GM12878 (cell line): ENCODE measurements at regions not wholly inside any gene's neighbourhood (a gene's known extent, or its start where the extent isn't known, plus 50 kb on each side); places are given as distances from the start of the nearest gene placed in this dataset.

Source experiments
- ATAC-seq: fragments of 200-7000 bp; cut with Tn5 transposase; 3 replicates; pipeline ENCODE4 v1.9.1; 2020; ENCODE audit warnings: mild to moderate bottlenecking, moderate library complexity
- BruUV-seq: library from RNA; stranded (reverse); fragments of 400-500 nt; replicated peaks from 2 replicates; lab custom pipeline; 2021; lab: Mats Ljungman, UMichigan
- CTCF ChIA-PET: fragments of 300-600 bp; sonication (Branson Sonifier 250); formaldehyde crosslinking; extraction: SDS; loops from one replicate; lab custom pipeline; 2021; ENCODE audit warnings: inconsistent platforms; lab: Yijun Ruan, JAX
- POLR2A ChIA-PET: fragments of 350-600 bp; formaldehyde crosslinking; extraction: SDS; loops from one replicate; lab custom pipeline; 2021; ENCODE audit warnings: inconsistent platforms; lab: Charles Lee
- RAD21 ChIA-PET: fragments of 300-600 bp; sonication (Branson Sonifier 250); formaldehyde crosslinking; loops from one replicate; lab custom pipeline; 2023; ENCODE audit warnings: antibody characterized with exemption; ENCODE audit not compliant: unreplicated experiment; lab: Charles Lee
- SMC1A ChIA-PET: fragments of 300-600 bp; sonication (Branson Sonifier 250); formaldehyde crosslinking; loops from one replicate; lab custom pipeline; 2023; ENCODE audit not compliant: unreplicated experiment, uncharacterized antibody; lab: Charles Lee
- DNase-seq: peaks from one replicate; pipeline ENCODE4 v3.0.0-alpha.2; 2011; ENCODE audit warnings: low read depth, low spot score
- FAIRE-seq: peaks from 3 replicates; lab custom pipeline; 2011; peaks lifted over from hg19 to GRCh38; lab: Jason Lieb, UNC
- H2AFZ ChIP-seq: 2 replicates; pipeline ENCODE4 v1.6.0; 2011; ENCODE audit warnings: low read depth, low read length, control low read depth; ENCODE audit not compliant: control insufficient read depth
- H3K27ac ChIP-seq: 2 replicates; pipeline ENCODE4 v1.5.1; 2011; ENCODE audit warnings: control low read depth; ENCODE audit not compliant: control insufficient read depth, insufficient read depth
- H3K27me3 ChIP-seq, 2 experiments: replicated peaks in 1 of 2; 2 replicates each; pipeline versions ENCODE4 v1.6.0 to v1.6.1; 2011; ENCODE audit warnings: low read length in 1 of 2; ENCODE audit not compliant: control insufficient read depth in 2 of 2, insufficient read depth in 2 of 2
- H3K36me3 ChIP-seq, 2 experiments: 2 replicates each; pipeline ENCODE4 v1.5.1; 2011; ENCODE audit warnings: low read length in 1 of 2; ENCODE audit not compliant: control insufficient read depth in 2 of 2, insufficient read depth in 2 of 2
- H3K4me1 ChIP-seq: 2 replicates; pipeline ENCODE4 v1.6.1; 2011; ENCODE audit warnings: mild to moderate bottlenecking, low read length, moderate library complexity, mixed read lengths; ENCODE audit not compliant: control insufficient read depth, insufficient read depth
- H3K4me2 ChIP-seq: 2 replicates; pipeline ENCODE4 v1.6.0; 2011; ENCODE audit warnings: control low read depth; ENCODE audit not compliant: control insufficient read depth, insufficient read depth
- H3K4me3 ChIP-seq: fragments of 200-600 bp; sonication (generic); 2 replicates; pipeline ENCODE4 v1.5.1; 2016
- H3K79me2 ChIP-seq: 2 replicates; pipeline ENCODE4 v1.6.0; 2011; ENCODE audit warnings: low read length; ENCODE audit not compliant: control insufficient read depth, insufficient read depth
- H3K9ac ChIP-seq: 2 replicates; pipeline ENCODE4 v1.8.0; 2011; ENCODE audit warnings: low read length, control low read depth, mixed read lengths; ENCODE audit not compliant: control insufficient read depth, insufficient read depth
- H3K9me3 ChIP-seq: replicated peaks from 3 replicates; pipeline ENCODE4 v1.5.1; 2011; ENCODE audit warnings: mild to moderate bottlenecking, low read length; ENCODE audit not compliant: control insufficient read depth, insufficient read depth
- H4K20me1 ChIP-seq: 2 replicates; pipeline ENCODE4 v1.6.0; 2011; ENCODE audit not compliant: control insufficient read depth, insufficient read depth
- BCL3 ChIP-seq: IDR thresholded peaks from 2 replicates; pipeline ENCODE4 v1.6.1; 2011; ENCODE audit warnings: borderline replicate concordance, low read depth, mild to moderate bottlenecking, moderate library complexity, low read length; ENCODE audit not compliant: insufficient read depth, poor library complexity, severe bottlenecking
- BCLAF1 ChIP-seq: fragments of 450-650 bp; IDR thresholded peaks from 2 replicates; pipeline ENCODE4 v1.6.1; 2017; ENCODE audit warnings: antibody characterized with exemption, mild to moderate bottlenecking, moderate library complexity
- IKZF1 ChIP-seq: fragments of 450-650 bp; conservative IDR thresholded peaks from 2 replicates; pipeline ENCODE4 v1.6.1; 2017; ENCODE audit warnings: antibody characterized with exemption, mild to moderate bottlenecking
- IRF5 ChIP-seq: fragments of 450-650 bp; IDR thresholded peaks from 2 replicates; pipeline ENCODE4 v1.6.1; 2017; ENCODE audit warnings: borderline replicate concordance
- POLR2A ChIP-seq: IDR thresholded peaks from 2 replicates; pipeline ENCODE4 v1.6.1; 2011; ENCODE audit warnings: low read depth, mild to moderate bottlenecking, low read length
- POLR2AphosphoS2 ChIP-seq: IDR thresholded peaks from 2 replicates; pipeline ENCODE4 v1.6.1; 2011; ENCODE audit warnings: low read depth, mild to moderate bottlenecking, low read length, improper control_type of control experiment, moderate library complexity
- PRDM15 ChIP-seq: fragments of 450-650 bp; formaldehyde crosslinking; IDR thresholded peaks from 2 replicates; pipeline ENCODE4 v1.4.0; 2020; ENCODE audit warnings: mild to moderate bottlenecking, moderate library complexity
- WGBS: methylation state at CpG from one replicate; pipeline ENCODE4 v1.1.6; 2016; ENCODE audit warnings: low lambda C conversion rate; ENCODE audit not compliant: insufficient replicate concordance, insufficient coverage; ENCODE audit errors: missing lambda C conversion rate; 5-methylcytosine and 5-hydroxymethylcytosine counted together
- in situ Hi-C: fragments of 300-500 bp; cut with MboI; formaldehyde crosslinking; loops from 9 replicates; pipeline ENCODE4 v1.14.3; 2018; ENCODE audit warnings: mixed read lengths
- intact Hi-C: fragments of 100-400 bp; cut with micrococcal nuclease; formaldehyde crosslinking; loops from one replicate; pipeline ENCODE4 v1.14.2; 2022; ENCODE audit not compliant: unreplicated experiment

GRCh38 chr6:105808571-105808970 is 277.6 kb upstream of the PRDM1 start:
- ChIA-PET POLR2A (no interaction called here), SMC1A (interaction anchor here (1.5 to 2.1 kb wide), 3 partner anchors 7 to 139 kb away, joined by 3 to 5 read pairs (median 5); no protein-coding TSS in a partner anchor), CTCF (interaction anchor here (1.2 kb wide), 1 partner anchor 8 kb away, joined by 4 read pairs; no protein-coding TSS in a partner anchor), RAD21 (no interaction called here)
- no peak for ATAC-seq
- BruUV-seq: no TSS peak
- Histone ChIP-seq H4K20me1 (no peaks in the 10 kb centered on the region), H3K9me3 (no peaks in the 10 kb centered on the region; the same call in 1 of the 3 replicates), H3K4me1 (no peaks in the 10 kb centered on the region), H3K27me3 (no peaks in the 10 kb centered on the region; a peak in 1 of 4 replicates), H3K4me3 (no peak overlapping the region), H3K9ac (no peak overlapping the region), H3K4me2 (no peak overlapping the region), H3K36me3 (no peaks in the 10 kb centered on the region), H3K79me2 (no peaks in the 10 kb centered on the region), H3K27ac (no peak overlapping the region), H2AFZ (no peak overlapping the region)
- no peak for TF ChIP-seq POLR2A
- no peak for TF ChIP-seq IRF5
- TF ChIP-seq BCL3: no peak
- TF ChIP-seq POLR2AphosphoS2: no peak
- intact Hi-C loops (no loop called here), in situ Hi-C loops (no loop called here)
- WGBS: 20% methylated on average over 2 of the region's 2 CpGs
- DNase-seq: no peak
- FAIRE-seq: no peak

GRCh38 chr6:105807905-105808304 is 278.2 kb upstream of the PRDM1 start:
- no TSS peak for BruUV-seq
- WGBS: 73% methylated on average over 4 of the region's 4 CpGs
- in situ Hi-C loops: no loop called here
- TF ChIP-seq PRDM15 (CRISPR knock-in tag): no peak
- TF ChIP-seq IKZF1: no peak
- TF ChIP-seq BCLAF1: no peak

More at GRCh38 chr6:105807905-105808304, 278.2 kb upstream of the PRDM1 start:
- POLR2A ChIA-PET: no interaction called here
- H3K36me3 ChIP-seq: no peaks in the 10 kb centered on the region
- H2AFZ ChIP-seq: no peak overlapping the region
- H3K9ac ChIP-seq: no peak overlapping the region
- SMC1A ChIA-PET: interaction anchor here (2.1 kb wide), 1 partner anchor 138 kb away, joined by 5 read pairs; no protein-coding TSS in a partner anchor
- no peaks in the 10 kb centered on the region for H3K4me1 ChIP-seq
- no peak overlapping the region for H3K4me2 ChIP-seq
- no peaks in the 10 kb centered on the region; a peak in 1 of 4 replicates for H3K27me3 ChIP-seq
- H3K79me2 ChIP-seq: no peaks in the 10 kb centered on the region
- H3K27ac ChIP-seq: no peak overlapping the region
- ATAC-seq (no peak), FAIRE-seq (no peak), DNase-seq (no peak)
- no peak overlapping the region for H3K4me3 ChIP-seq
- RAD21 ChIA-PET: no interaction called here
- CTCF ChIA-PET: no interaction called here
- no peaks in the 10 kb centered on the region; the same call in 1 of the 3 replicates for H3K9me3 ChIP-seq
- no peaks in the 10 kb centered on the region for H4K20me1 ChIP-seq
- intact Hi-C loops: no loop called here
